Stimulated activated CD4-positive, alpha-beta T cell treated with anti-CD3 and anti-CD28 coated beads, Interleukin-1b, Interleukin-23, amount 100 ng/mL, for 4 hours (primary cell): ENCODE measurements at regions not wholly inside any gene's neighbourhood (a gene's known extent, or its start where the extent isn't known, plus 50 kb on each side); places are given as distances from the start of the nearest gene placed in this dataset.

ENCODE experiments used
- DNase-seq, 2 donors: peaks; one replicate each; pipeline ENCODE4 v3.0.0-alpha.2; 2020; ENCODE audit warnings: low read depth in 2 of 2

- no peak for DNase-seq
Observed at GRCh38 chr16:74232806-74233465, 63.7 kb upstream of the PSMD7 start.

GRCh38 chr16:74230126-74230525 is 66.5 kb upstream of the PSMD7 start:
- DNase-seq = no peak

DNA sequence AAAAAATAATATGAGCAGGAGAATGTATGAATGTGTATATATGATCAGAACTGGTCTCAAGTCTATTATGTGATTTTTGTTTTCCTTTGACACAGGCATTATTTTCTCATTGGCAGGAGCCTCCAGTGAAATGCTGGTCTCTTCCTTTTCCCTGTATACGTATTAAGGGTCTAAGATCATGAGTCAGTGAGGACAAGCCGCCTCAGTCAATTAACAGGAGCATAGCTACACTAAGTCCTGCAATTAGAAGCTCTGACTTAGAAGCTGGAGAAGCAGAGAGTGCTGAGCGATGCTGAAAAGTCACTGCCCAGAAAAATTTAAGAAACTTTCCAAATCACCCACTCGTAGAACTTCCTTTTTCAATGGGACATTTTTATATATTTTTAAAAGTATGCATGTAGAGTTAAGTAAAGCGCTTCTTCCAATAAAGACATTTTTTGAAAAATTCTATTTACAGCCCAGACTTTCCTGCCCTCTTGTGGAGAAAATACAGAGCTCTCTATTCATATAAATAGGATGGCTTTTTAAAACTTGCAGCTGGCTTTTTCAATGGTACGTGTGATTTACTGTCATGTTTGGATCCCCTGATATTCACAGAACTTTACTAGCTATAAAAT is 70.2 kb upstream of the PSMD7 start:
- no peak for DNase-seq

- DNase-seq = no peak
Observed at GRCh38 chr16:74224828-74225612, 71.6 kb upstream of the PSMD7 start.

GRCh38 chr16:74221828-74222227 is 74.8 kb upstream of the PSMD7 start:
- no peak for DNase-seq

DNA sequence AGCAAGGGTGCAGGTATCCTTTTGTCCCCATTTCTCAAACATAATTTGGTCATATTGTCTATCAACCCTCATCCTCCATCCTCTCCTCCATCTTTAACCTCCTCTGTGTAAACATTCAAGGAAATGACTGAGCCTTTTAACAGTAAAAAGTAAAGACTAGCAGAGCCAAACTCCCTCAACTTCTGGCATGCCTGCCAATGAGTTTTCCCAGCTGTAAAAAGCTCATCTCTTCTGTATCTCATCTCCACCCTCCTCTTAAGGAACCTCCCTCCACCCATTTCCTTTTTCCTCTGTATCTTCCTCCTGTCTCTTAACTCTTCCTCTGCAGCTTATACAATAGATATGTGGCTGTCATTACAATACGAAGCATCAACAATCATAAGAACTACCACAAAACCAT is 76.9 kb upstream of the PSMD7 start:
- no peak for DNase-seq

DNA sequence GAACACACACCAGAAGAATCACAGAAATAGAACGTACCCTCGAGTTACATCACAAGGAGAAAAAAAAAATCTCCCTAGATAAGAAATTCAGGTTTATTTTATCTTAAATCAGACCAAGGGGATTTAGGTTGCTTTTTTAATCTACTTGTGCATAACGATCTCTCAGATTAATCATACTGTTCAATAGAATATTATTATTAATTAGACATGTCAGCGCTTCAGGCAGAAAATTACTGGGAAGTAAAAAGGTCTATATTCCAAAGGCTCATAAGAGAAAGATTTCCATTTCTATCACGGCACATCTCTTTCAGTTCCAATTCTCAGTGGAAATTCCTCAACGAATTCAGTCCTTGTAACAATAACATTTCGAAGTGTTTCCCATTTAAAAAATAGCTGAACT is 77.7 kb upstream of the PSMD7 start:
- DNase-seq = no peak

DNA sequence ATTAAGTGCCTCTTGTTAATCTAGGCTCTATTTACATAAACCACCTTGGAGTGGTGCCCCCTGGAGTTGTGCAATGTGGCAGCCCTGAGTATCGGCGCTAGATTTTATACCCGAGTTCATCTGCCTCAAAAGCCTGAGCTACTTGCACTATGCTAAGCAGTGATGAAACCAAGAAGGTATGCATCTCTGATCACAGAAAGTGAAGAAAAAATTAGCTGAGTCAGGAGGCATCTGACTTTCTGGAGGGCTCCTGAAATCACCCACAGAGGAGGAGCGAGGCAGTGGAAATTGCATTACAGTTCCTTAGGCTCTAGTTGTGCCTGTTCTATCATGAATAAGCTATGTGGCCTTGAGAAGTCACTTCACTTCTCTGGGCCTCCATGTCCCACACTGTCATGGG is 80.3 kb upstream of the PSMD7 start:
- DNase-seq = no peak

DNA sequence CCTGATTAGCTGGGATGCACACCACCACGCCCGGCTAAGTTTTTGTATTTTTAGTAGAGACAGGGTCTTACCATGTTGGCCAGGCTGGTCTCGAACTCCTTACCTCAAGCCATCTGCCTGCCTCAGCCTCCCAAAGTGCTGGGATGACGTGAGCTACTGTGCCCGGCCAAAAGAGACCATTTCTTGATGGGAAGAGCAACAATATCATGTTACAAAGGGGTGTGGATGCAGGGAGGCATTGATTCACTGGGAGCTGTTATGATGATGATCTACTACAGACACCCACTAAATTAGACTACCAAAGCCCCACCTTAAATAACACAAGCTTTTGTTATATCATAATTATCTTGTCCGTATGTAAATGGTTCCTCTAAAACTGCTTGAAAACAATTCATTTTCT is 81.4 kb upstream of the PSMD7 start:
- DNase-seq = no peak

DNA sequence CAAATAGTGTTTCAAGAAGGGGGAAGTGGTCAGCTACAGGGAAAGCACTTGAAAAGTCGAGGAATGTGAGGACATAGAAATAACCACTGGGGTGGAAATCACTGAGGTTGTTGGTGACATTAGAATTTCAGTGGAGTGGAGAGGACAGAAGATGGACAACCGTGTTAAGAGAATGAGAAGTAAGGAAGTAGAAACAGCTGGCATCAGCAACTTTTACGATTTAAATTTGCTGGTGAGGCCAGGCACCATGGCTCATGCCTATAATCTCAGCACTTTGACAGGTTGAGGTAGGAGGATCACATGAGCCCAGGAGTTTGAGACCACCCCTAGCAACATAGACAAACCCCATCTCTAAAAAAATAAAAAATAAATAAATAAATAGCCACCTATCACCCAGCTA is 83.2 kb upstream of the PSMD7 start:
- DNase-seq = no peak

DNA sequence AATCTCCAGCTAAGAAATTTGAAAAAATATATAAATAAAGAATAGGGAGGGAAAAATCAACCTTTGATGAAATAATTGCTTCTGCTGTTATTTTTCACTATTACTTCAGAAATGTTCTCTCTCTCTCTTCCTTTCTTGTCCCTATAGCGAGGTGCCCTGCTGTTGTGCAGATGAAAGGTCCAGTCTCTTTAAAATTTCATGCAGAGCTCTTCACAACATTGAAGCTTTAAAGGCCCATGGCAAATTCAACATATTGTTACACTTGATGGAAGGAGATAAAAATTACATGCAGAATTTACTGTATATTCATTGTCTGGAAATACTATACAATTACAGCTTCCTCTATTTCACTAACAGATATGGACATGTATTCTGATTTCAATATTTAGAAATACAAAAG is 86.4 kb upstream of the PSMD7 start:
- DNase-seq = no peak

DNA sequence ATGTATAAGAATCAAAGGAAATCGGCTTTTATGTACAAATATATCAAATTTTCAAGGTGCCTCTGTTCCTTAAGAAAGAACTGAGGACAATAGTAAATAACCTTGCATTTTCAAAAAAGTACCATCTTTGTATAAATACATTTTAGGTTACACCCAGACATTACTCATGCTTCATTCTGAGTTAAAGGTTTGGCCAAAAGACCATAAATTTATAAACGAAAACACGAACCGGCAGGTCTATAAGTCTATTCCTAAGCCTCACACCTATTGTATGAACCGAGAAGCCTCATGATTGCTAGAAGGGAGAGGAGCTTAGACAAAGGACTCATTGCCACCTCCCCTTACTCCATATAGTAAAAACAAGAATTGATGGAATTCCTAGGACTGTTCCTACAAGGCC is 94.6 kb upstream of the PSMD7 start:
- no peak for DNase-seq

DNA sequence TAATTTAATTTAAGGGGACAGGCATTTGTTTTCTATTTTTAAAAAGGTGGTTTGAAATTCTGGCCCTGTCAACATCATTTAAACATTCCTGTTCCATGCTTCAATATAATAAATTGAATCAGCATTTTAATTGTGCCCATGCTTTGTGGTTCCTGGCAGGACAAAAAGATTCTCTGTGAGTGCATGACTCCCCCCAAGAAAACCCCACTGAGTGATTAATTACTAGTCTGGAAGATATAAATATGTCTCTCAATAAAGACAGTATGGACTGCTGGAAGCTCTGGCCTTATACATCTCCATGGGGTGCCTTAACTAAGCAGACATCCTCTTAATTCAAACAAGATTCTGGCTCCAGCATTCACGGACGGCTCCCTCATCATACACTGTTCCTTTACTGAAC is 95.0 kb upstream of the PSMD7 start:
- DNase-seq = no peak

- no peak for DNase-seq
Observed at GRCh38 chr16:74200921-74201320, 95.7 kb upstream of the PSMD7 start.

GRCh38 chr16:74199842-74200124 is 96.8 kb upstream of the PSMD7 start:
- DNase-seq = no peak

- no peak for DNase-seq
Observed at GRCh38 chr16:74199066-74199841, 97.4 kb upstream of the PSMD7 start.

- DNase-seq = no peak
Observed at GRCh38 chr16:74192281-74192797, 104.3 kb upstream of the PSMD7 start.

GRCh38 chr16:74190292-74190691 is 106.3 kb upstream of the PSMD7 start:
- DNase-seq = no peak

DNA sequence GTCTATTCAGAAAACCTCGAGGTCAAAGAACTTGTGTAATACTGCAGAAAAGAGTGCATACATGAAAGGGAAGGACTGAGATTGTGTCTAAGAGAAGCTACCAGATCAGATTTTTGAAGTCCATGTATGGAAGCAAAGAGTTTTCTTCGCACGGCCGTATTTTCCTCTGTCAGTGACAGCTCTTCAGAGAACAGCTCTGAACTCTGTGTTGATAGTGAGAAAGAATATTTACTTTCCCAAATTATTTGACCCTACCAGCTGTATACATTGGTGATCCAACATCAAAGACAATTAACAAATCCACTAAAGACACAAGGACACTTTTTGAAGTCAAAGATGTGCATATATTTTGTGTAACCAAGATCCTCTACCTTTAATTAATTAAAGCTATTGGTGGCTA is 107.8 kb upstream of the PSMD7 start:
- DNase-seq = no peak

DNA sequence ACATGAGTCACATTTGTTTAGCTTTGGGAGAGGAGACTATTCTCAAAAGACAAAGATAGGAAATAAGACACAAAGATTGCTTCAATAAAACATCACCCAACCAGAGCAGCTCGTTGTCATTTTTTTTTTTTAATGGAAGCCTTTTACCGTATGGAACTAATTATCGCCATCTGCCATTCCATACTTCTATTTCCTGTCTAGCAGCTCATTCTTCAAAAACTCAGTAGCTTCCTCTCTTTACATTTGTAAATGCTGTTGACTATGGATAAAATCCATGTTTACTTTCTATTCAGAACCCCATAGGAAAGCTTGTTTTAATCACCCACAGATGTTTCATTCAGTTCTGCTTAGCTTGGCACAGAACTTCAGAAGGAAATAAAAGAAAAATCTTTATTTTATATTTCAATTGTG is 110.0 kb upstream of the PSMD7 start:
- no peak for DNase-seq

DNA sequence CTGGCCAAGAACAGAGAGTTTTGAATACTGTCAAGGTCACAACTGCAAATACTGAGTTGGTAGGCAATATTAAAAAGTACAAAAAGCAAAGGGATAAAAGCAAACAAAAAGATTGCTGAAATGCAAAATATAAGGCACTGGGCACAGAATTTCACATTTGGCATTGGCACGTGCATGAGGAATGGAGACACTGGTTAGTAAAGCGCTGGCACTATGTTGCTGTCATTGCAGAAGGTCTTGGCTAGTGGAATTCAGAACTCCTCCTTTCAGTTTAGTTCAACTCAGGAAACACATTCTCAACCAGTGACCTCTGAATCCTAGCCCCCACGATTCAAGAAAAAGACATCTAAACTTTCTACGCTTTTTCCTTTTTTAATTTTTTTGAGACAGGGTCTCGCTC is 111.8 kb upstream of the PSMD7 start:
- no peak for DNase-seq

DNA sequence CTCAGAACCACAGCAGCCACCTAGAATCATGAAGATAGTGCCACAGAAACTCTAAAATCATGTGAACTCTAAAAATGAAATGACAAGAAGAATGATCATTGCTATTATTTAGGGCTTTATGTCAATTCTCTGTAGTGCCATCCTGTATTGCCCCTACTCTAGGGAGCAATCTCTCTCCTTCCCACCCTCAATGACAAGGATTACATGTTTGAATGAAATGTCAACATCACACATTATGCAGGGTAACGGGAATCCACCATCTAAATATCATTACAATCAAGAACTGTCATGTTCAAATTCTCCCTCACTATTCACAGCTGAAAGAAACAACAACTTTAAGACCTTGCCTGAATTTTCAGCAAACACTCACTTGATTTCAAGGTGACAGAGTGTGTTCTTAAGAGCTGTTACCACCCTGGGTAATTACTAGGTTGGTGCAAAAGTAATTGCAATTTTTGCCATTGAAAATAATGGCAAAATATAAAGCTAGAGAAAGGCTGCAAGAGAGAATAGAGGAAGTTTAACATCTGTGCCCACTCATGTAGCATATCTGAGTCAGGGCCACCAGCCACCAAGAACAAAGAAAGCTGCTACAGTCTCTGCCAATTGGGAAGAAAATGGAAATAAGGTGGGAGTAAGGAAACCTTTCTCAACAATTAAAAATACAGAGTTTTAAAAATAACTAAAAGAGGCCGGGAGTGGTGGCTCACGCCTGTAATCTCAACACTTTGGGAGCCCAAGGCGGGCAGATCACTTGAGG is 112.8 kb upstream of the PSMD7 start:
- DNase-seq = no peak
